IMR-90 (cell line): ENCODE measurements at regions not wholly inside any gene's neighbourhood (a gene's known extent, or its start where the extent isn't known, plus 50 kb on each side); places are given as distances from the start of the nearest gene placed in this dataset.

Source experiments
- CEBPB ChIP-seq: IDR thresholded peaks from 2 replicates; pipeline ENCODE4 v1.6.1; 2012; ENCODE audit warnings: low read depth, low read length, improper control_type of control experiment
- MXI1 ChIP-seq: IDR thresholded peaks from 2 replicates; pipeline ENCODE4 v1.6.1; 2012; ENCODE audit warnings: low read depth, mild to moderate bottlenecking, low read length, moderate library complexity, borderline replicate concordance
- POLR2A ChIP-seq: IDR thresholded peaks from 2 replicates; pipeline ENCODE4 v1.6.1; 2012; ENCODE audit warnings: mild to moderate bottlenecking, low read depth, low read length
- RAD21 ChIP-seq: IDR thresholded peaks from 2 replicates; pipeline ENCODE4 v1.6.1; 2012; ENCODE audit warnings: low read length, improper control_type of control experiment
- SMC3 ChIP-seq: fragments of 150-350 bp; IDR thresholded peaks from 2 replicates; pipeline ENCODE4 v1.6.1; 2016; ENCODE audit warnings: low read depth, mild to moderate bottlenecking, antibody characterized with exemption, low read length, moderate library complexity
- TF ChIP-seq, protein P1 (sequence below): conservative IDR thresholded peaks from 2 replicates; pipeline ENCODE4 v1.5.1; 2012; ENCODE audit warnings: mild to moderate bottlenecking, low read depth, low read length, improper control_type of control experiment

DNA sequence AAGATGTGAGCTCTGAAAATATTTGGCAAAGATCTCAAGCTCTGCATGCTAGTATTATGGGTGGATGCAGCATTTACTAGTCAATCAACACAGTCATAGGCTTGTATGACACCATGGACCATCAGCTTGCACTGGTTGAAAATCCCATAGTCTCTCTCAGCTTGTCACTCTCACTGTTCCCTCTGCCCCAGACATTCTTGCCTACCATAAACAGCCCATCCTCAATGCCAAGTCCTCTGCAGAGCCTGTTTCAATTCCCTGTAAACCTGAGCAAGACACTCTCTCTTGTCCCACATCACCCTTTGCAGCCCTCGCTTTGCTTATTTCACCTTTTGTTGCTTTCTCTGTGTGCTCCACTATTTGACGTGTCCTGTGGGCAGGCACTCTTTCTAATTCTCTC lies 264.6 kb downstream of the ICE1 start:
- TF ChIP-seq, protein P1, sequence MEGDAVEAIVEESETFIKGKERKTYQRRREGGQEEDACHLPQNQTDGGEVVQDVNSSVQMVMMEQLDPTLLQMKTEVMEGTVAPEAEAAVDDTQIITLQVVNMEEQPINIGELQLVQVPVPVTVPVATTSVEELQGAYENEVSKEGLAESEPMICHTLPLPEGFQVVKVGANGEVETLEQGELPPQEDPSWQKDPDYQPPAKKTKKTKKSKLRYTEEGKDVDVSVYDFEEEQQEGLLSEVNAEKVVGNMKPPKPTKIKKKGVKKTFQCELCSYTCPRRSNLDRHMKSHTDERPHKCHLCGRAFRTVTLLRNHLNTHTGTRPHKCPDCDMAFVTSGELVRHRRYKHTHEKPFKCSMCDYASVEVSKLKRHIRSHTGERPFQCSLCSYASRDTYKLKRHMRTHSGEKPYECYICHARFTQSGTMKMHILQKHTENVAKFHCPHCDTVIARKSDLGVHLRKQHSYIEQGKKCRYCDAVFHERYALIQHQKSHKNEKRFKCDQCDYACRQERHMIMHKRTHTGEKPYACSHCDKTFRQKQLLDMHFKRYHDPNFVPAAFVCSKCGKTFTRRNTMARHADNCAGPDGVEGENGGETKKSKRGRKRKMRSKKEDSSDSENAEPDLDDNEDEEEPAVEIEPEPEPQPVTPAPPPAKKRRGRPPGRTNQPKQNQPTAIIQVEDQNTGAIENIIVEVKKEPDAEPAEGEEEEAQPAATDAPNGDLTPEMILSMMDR: no peak
- TF ChIP-seq POLR2A (no peak), RAD21 (no peak), SMC3 (no peak), CEBPB (no peak), MXI1 (no peak)
